Fibroblast of lung (primary cell): ENCODE measurements at regions not wholly inside any gene's neighbourhood (a gene's known extent, or its start where the extent isn't known, plus 50 kb on each side); places are given as distances from the start of the nearest gene placed in this dataset.

Source experiments
- CTCF ChIP-seq, 2 donors: IDR thresholded peaks in 1 of 2; conservative IDR thresholded peaks in 1 of 2; 1 replicate in 1 of 2; 2 replicates in 1 of 2; pipeline ENCODE4 v1.5.1; 2011 to 2012; ENCODE audit warnings: low read length in 2 of 2, control low read depth in 1 of 2, inconsistent platforms in 1 of 2, low read depth in 1 of 2, mild to moderate bottlenecking in 1 of 2
- EZH2 ChIP-seq: IDR thresholded peaks from 2 replicates; pipeline ENCODE4 v1.5.1; 2012; ENCODE audit warnings: low read length, control low read depth, mild to moderate bottlenecking; ENCODE audit errors: missing control alignments

- TF ChIP-seq CTCF (conservative IDR thresholded peaks at IDR 0.05 in 1 of 2, IDR thresholded peaks at IDR 0.05 in 1 of 2; ENCODE audit: low read depth in 1 of 2, low read length in 2 of 2) (no peak), EZH2 (no peak)
Observed at GRCh38 chr1:36691374-36691773, 208.7 kb upstream of the CSF3R start.
